CD4-positive, alpha-beta T cell treated with Interferon gamma for 1 hour (primary cell): ENCODE measurements at regions not wholly inside any gene's neighbourhood (a gene's known extent, or its start where the extent isn't known, plus 50 kb on each side); places are given as distances from the start of the nearest gene placed in this dataset.

Experiments
- DNase-seq: peaks from one replicate; pipeline ENCODE4 v3.0.0-alpha.2; 2020

DNA sequence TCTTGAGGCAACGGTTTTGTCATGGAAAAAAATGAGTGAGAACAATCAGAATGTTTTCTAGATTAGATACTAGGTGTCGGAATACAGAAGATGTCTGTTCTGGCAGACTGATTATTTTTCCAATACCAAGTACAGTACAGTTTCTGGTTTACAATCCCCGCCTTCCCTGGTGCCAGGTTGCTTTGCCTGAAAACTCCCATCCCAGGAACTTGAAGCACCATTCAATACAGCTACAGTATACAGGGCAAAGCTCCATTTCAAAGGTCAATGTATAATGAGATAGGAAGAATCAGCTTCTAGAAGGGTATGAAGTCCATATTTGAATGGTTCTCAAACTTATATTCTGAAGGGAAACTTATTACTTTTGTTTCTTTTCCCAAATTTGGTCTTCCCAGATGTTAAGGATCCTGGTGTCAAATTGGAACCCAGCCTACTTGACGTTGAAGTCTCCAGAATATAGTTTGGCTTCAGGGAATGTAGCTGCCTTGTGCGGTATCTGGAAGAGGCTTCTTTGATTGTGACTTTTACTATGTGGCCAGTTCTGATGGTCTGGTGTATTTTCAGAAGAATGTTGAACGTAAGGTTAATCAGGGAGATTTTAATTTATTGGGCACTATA is 238.0 kb upstream of the ATP2B1 start:
- DNase-seq, result no peak

DNA sequence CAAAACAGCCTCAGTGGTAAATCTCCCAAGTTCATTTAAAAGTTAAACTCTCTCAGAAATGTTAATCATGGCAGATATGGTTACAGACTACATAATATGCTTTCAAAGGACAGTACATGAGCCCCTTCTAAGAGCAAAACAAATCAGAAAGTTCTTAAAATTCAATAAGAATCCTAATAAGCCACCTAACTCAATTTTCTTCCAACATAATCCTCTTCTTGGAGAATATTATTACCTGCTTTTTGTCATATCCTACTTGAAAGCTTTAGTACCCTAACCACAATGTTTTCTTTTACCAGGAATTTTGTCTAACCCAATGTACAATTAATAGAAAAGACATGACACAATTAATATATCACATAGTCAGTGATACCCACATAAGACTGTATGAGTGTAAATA is 236.5 kb upstream of the ATP2B1 start:
- no peak for DNase-seq

- no peak for DNase-seq
Measured at GRCh38 chr12:89943463-89943862, 234.8 kb upstream of the ATP2B1 start.

GRCh38 chr12:89941436-89941835 is 232.8 kb upstream of the ATP2B1 start:
- no peak for DNase-seq

- no peak for DNase-seq
Measured at GRCh38 chr12:89939522-89940215, 231.0 kb upstream of the ATP2B1 start.

DNA sequence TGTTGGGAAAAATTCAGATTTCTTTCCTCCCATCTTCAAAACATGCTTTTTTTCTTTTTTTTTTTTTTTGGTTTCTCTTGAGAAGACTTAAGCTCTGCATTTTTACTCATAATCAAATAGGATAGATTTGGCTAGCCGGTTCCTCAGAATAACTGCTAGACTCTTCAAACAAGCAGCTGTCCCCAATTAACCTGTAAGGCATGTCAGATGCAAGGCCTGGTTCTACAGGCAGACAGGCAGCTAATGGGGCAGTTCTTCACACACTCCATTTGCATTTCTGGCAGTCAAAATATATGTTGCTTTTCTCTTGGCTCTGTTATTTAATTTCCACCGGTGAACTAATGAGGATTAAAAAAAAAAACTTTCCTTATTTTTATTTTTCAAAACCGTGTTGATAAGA is 228.0 kb upstream of the ATP2B1 start:
- no peak for DNase-seq

GRCh38 chr12:89935850-89936249 is 227.2 kb upstream of the ATP2B1 start:
- DNase-seq, result no peak

DNA sequence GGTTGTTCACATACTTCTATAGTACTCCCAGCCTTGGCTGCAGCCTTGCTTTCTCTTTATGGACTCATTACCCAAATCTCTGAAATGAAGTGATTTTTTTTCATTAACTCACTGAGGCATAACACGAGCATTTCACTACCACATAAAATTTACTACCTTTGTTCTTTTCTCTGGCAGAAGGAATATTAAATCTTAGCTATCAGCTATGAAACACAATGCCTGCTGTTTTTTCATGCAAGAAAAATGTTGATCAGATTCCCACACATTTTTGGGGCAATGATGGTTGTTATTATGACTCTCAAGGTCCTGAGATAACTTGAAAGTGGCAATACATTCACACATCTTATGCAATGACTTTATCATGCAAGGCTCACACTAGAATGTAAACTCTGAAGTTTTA is 225.3 kb upstream of the ATP2B1 start:
- no peak for DNase-seq

GRCh38 chr12:89932954-89933353 is 224.3 kb upstream of the ATP2B1 start:
- DNase-seq, result no peak

DNA sequence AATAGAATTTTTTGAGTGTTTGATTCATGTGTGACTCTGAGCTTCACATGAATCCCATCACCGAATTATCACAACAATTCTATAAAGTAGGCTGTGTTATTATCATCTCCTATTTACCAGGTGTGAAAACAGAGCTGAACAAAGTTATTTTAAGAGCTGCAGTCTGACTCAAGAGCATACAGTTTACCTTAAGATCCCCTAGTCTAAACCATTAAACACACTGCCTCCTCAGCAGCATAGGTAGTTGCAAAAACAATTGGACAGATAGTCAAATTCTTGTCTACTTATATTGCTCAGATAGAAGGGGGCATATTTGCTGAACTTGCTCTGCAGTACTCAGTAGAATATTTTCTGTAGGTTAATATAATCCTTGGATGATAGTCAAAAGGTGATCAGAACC is 219.8 kb upstream of the ATP2B1 start:
- no peak for DNase-seq

DNA sequence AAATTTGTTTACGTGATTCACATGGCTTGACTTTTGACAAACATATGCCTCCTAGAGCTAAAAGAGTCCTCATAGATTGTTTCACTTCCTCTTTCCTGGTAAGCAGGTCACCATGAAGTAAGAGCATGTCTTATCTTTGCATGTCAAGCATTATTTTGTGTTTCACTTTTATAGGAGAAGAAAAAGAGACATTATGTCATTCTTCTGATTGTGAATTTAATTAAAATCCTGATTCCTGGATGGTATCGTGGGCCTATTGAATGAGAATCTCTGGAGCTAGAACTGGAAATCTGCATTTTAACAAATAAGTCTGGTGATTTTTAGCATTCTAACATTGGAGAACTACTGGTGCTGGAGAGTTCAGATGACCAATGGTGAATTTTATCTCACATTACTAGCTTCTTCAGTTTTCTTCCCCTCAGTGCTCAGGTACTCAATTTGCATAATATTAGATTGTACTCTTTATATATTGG is 218.6 kb upstream of the ATP2B1 start:
- DNase-seq, result no peak

DNA sequence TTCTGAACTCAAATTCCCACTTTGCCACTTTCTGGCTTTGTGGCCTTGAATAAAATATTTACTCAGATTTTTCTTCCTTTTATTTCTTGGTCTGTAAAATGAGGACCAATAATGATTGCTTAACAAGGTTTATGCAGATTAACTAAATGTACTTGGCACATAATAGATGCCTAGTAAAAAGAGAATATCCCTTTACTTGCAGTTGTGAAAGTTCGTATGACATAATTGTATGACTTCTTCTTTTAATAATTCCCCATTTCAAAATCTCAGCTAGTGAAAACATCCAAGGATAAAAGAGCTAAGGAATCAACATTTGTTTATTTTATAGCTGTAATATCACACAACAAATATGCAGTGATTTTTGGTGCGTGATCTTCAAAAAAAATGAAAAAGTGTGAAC is 215.6 kb upstream of the ATP2B1 start:
- no peak for DNase-seq

DNA sequence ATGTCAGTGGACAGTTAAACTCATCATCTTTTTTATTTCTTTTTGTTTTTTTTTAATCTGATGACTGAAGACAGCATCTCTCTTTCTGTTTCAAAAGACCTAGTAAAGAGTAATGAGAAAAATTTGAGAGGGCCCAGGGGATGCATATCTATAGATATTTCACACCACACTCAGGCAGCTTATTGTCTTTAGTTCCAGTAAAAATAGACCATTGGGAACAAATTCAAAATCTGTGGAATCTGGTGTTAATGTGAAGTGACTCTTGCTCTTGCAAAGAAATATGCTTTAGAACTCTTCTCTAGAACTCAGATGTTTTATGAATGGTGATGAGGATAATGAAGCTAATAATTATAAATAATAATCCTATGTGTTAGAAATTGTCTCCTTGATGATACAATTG is 214.5 kb upstream of the ATP2B1 start:
- no peak for DNase-seq

DNA sequence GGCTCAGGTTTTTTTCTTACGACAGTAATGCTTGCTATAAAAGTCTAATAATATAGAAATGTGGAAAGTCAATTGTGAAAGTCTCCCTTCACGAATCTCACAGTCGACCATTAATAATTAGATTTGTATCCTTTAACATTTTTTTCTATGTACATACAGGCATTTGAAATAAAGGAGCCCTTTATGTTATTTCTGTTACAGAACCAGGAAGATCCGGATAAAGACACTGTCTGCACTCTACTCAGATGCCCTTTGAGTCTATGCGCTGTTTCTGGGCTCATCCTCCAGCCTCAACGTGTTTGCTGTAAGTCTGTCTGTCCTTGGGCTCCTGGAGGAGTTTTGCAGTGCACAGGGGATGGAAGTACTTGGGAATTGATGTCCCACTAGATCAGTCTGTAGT is 212.2 kb upstream of the ATP2B1 start:
- DNase-seq, result no peak

DNA sequence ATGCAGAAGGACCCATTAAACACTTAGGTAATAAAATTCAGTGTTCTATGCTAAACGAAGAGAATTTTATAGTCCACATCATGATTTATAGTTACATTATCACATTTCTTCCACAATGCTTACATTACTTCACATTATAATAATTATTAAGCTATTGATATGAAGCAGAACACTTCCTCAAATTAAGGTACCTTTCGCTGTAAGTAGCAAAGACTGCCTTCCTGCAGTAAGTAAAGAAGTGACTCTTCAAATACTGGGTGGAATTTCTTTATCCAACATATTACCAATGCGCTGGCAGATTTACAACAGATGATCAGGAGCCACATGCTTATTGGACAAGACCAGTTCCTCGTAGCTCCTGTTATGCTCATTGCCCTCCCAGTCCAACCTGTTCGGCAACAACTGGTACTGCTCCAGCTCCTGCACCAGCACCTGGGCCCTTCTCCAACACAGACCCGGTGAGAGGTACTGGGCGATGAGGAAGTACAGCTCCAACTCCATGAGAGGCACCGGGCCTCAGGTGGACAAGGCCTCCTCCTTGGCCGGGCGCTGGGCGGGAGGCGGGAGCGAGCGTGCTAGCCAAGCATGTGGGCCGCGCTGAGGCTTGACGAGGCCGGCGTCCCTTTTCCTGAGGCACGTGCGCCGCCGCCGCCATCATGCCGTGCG is 210.7 kb upstream of the ATP2B1 start:
- no peak for DNase-seq

DNA sequence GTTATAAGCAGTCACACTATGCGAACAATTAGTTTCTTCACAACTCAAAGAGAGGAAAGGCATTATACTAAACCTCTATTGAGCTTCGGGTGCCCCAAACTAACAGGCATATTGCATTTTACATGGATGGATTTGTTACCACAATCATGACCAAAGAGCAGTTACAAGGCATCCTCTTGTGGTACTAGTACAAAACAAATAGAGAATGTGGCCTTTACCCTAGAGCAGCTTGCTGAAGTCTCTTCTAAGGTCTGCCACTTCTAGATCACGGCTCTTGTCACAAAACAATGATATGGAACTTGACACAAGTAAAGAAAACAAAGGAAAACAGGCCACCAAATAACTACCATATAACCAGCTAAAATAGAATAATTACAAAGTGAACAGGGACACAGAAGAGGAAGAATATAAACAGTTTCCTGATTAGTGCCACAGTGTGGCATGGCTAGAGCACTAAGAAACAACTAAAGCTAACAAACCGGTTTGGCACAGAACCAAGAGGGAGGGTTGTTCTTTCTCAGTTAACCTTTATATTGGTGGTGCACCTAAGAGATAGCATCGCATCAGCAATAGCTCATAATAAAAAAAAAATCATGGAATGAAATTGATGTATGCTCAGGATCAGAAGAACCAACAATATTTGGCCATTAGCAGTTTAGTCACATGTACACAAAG is 209.7 kb upstream of the ATP2B1 start:
- no peak for DNase-seq

DNA sequence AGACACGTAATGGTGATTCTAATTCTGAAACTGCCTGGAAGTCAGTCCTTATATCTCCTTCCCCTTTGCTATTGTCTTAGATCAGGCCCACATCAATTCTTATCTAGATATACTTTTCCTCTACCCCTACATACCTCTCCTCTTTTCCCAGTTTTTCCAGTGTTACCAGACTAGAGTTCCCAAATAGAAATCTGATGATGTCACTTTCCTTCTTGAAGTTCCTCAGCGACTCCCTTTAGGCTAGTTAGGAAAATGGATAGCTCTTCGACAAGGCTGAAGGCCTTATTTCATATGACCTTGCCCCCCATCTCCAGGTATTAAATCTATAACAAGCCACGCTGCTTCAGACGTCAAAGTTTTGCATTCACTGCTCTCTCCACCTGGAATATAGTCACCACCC is 201.1 kb upstream of the ATP2B1 start:
- no peak for DNase-seq

DNA sequence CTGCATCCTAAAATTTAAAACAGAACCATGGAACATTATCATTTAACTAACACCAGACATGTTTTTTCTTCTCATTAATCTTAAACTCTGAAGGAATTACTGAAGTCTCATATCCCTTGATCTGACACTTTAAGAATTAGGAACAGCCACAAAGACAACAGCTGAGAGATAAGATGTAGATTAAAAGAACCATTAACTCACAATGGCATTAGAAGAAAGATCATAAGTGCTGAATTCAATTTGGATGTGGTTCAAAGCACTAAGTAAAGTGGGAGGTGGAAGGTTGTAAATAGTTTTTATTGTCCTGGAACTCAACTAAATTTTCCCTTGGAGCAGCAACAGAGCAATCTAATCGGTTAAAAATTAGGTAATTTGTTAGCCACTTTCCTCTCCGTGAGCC is 199.0 kb upstream of the ATP2B1 start:
- no peak for DNase-seq

DNA sequence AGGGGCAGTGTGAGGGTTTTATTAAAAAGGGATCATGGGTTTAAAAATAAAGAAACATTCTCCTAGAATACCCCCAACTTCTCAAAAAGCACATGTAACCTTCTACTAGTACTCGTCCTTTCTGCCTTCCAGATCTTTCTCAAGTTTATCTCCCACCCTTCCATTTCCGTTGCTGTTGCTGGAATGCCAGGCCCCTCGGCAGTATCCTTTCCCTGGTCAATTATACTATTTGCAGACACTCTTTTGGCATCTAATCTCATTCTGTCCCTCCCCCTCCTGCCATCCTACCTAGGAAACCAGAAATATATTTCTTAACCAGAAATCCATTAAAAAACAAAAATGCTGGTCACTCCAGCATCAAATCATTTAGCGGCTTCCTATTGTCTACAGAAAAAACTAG is 198.2 kb upstream of the ATP2B1 start:
- DNase-seq, result no peak

GRCh38 chr12:89906178-89906577 is 197.5 kb upstream of the ATP2B1 start:
- no peak for DNase-seq

- DNase-seq, result no peak
Measured at GRCh38 chr12:89901906-89902642, 193.4 kb upstream of the ATP2B1 start.

GRCh38 chr12:89901319-89901718 is 192.7 kb upstream of the ATP2B1 start:
- DNase-seq, result no peak

GRCh38 chr12:89899651-89900050 is 191.0 kb upstream of the ATP2B1 start:
- DNase-seq, result no peak
